Kidney (tissue), 13 donors: ENCODE measurements at regions not wholly inside any gene's neighbourhood (a gene's known extent, or its start where the extent isn't known, plus 50 kb on each side); places are given as distances from the start of the nearest gene placed in this dataset.

ENCODE experiments used
- DNase-seq, 5 donors: peaks; one replicate each; pipeline ENCODE4 v3.0.0-alpha.2; 2013 to 2020
- FAIRE-seq: peaks from 2 replicates; lab custom pipeline; 2012; peaks lifted over from hg19 to GRCh38; lab: Jason Lieb, UNC
- H3K27ac ChIP-seq, 2 donors: one replicate each; pipeline ENCODE4 v1.7.0; 2013; ENCODE audit warnings: low read depth in 2 of 2, low read length in 2 of 2, inconsistent platforms in 1 of 2
- H3K27me3 ChIP-seq: one replicate; pipeline ENCODE4 v1.7.1; 2013; ENCODE audit warnings: low read length, inconsistent platforms; ENCODE audit not compliant: control insufficient read depth, insufficient read depth
- H3K36me3 ChIP-seq, 3 donors: one replicate each; pipeline versions ENCODE4 v1.7.0 to v1.7.1; 2013; ENCODE audit warnings: low read length in 3 of 3, control low read depth in 1 of 3, inconsistent platforms in 1 of 3; ENCODE audit not compliant: insufficient read depth in 3 of 3, control insufficient read depth in 2 of 3
- H3K4me1 ChIP-seq, 3 donors: one replicate each; pipeline versions ENCODE4 v1.7.0 to v1.7.1; 2013; ENCODE audit warnings: low read length in 3 of 3, inconsistent platforms in 1 of 3, low read depth in 1 of 3; ENCODE audit not compliant: control insufficient read depth in 2 of 3, insufficient read depth in 2 of 3
- H3K4me3 ChIP-seq, 3 donors: one replicate each; pipeline versions ENCODE4 v1.7.0 to v1.8.1; 2013; ENCODE audit warnings: low read length in 3 of 3, control low read depth in 1 of 3, inconsistent platforms in 1 of 3
- H3K9ac ChIP-seq, 3 donors: one replicate each; pipeline versions ENCODE4 v1.7.0 to v1.7.1; 2013; ENCODE audit warnings: low read length in 3 of 3, control low read depth in 1 of 3, inconsistent platforms in 1 of 3
- H3K9me3 ChIP-seq, 3 donors: one replicate each; pipeline versions ENCODE4 v1.7.0 to v1.7.1; 2013; ENCODE audit warnings: low read length in 3 of 3, control low read depth in 1 of 3, inconsistent platforms in 1 of 3; ENCODE audit not compliant: control insufficient read depth in 2 of 3, insufficient read depth in 1 of 3
- intact Hi-C: fragments of 100-400 bp; cut with DNase I; formaldehyde crosslinking; loops from one replicate; pipeline ENCODE4 v1.11.1; 2022
- TF ChIP-seq, protein P1 (sequence below): IDR thresholded peaks from 3 replicates; pipeline ENCODE4 v1.5.1; 2012; ENCODE audit warnings: mild to moderate bottlenecking, moderate library complexity, borderline replicate concordance; ENCODE audit not compliant: insufficient read depth; ENCODE audit errors: extremely low read depth
- donor health status: control.
- donor health status: control.
- donor health status: control.
- donor health status: control.
- donor health status: control.
- donor health status: DM: yes; HTN: yes; CAD: no.
- donor health status: Normal renal cell carcinoma (clear cell type).

DNA sequence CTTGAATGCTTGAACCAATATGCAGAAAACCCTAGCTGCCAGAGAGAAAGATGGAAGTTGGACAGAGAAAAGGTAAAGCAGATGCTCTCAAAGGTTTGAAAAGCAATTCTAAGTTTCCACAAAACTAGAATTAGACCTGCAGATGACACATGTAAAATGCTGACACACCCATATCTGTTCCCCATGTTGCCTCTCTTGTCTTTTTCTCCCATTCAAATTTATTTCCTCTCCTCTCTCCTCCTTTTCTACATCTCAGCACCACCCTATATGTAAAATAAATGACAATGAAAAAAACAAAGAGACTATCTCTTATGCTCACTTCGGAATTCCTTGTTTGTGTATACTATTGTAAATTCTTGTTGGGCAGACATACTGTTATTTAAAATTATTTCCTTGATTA, 75.5 kb upstream of the PLEKHA5 start:
- intact Hi-C loops, result no loop called here
- Histone ChIP-seq H3K36me3 (no peaks in the 10 kb centered on the region), H3K4me3 (no peak overlapping the region), H3K4me1 (peaks cover 0 to 7% (median 2%) of the 10 kb centered on the region in 3 donors), H3K9ac (no peak overlapping the region), H3K9me3 (no peaks in the 10 kb centered on the region), H3K27ac (no peak overlapping the region), H3K27me3 (no peaks in the 10 kb centered on the region)
- DNase-seq (no peak), FAIRE-seq (no peak)
- TF ChIP-seq, protein P1, sequence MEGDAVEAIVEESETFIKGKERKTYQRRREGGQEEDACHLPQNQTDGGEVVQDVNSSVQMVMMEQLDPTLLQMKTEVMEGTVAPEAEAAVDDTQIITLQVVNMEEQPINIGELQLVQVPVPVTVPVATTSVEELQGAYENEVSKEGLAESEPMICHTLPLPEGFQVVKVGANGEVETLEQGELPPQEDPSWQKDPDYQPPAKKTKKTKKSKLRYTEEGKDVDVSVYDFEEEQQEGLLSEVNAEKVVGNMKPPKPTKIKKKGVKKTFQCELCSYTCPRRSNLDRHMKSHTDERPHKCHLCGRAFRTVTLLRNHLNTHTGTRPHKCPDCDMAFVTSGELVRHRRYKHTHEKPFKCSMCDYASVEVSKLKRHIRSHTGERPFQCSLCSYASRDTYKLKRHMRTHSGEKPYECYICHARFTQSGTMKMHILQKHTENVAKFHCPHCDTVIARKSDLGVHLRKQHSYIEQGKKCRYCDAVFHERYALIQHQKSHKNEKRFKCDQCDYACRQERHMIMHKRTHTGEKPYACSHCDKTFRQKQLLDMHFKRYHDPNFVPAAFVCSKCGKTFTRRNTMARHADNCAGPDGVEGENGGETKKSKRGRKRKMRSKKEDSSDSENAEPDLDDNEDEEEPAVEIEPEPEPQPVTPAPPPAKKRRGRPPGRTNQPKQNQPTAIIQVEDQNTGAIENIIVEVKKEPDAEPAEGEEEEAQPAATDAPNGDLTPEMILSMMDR, result no peak

DNA sequence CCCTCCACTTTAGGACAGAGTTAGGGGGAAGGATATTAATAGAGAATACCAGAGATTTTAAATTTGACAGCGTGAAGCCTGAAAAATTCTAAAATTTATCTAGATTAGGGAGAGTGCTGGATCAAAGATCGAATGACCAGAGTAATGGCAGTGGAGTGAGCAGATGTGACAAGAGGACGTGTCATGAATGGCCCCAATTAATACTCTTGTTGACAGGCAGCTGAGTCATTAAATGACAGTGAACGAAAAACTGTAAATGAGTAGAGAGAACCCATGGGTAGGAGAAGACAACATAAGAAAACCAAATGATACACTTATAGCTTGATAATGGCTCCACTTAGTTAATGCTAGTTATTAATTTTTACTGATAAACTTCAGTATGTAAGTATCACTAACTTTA, 73.9 kb upstream of the PLEKHA5 start:
- Histone ChIP-seq H3K27ac (no peak overlapping the region), H3K9me3 (no peaks in the 10 kb centered on the region), H3K9ac (no peak overlapping the region), H3K4me1 (peaks cover 0 to 7% (median 2%) of the 10 kb centered on the region in 3 donors), H3K4me3 (no peak overlapping the region), H3K36me3 (no peaks in the 10 kb centered on the region), H3K27me3 (no peaks in the 10 kb centered on the region)
- FAIRE-seq, result no peak
- no peak for DNase-seq
- intact Hi-C loops, result no loop called here
- TF ChIP-seq, protein P1, result no peak

DNA sequence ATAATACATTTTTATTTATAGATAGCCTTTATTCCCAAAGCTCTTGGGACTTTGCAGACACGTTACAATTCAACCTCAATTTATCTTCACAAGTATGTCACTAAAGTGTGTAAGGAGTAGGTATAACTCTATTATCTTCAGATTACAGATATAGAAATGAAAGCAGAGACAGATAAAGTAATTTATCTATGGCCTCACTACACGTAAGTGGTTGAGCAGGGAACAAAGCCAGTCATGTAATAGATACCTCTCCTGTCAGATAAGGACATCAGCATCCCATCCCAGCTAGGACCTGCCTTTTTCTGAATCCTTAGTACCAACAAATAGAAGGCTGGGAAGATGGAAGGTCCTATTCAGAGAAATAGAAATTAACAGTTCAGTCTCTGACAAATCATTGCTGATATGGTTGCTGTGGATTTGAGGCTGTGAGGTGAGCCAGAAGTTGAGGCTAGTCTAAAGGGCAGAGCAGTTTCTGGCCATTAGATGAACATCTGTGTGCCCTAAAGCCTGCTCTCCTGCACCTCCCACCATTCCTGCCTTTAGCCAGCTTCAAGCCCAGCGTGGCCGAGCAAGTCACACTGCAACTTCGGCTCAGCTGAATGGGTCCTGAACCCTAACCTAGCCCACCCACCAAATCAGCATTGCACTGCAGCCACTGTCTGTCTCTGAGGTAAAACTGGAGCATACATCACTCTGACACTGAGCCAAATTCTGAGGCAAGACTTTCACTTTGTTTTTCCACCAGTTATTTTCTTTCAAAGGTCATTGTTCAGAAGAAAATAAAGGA, 71.1 kb upstream of the PLEKHA5 start:
- no peak for DNase-seq
- no peak overlapping the region for H3K27ac ChIP-seq
- H3K4me3 ChIP-seq, result peak overlapping the region in 2 of 3 donors; percentile 24 to 55
- intact Hi-C loops, result no loop called here
- TF ChIP-seq, protein P1, result no peak
- H3K9me3 ChIP-seq, result no peaks in the 10 kb centered on the region
- H3K4me1 ChIP-seq, result peaks cover 0 to 7% (median 2%) of the 10 kb centered on the region in 3 donors
- H3K9ac ChIP-seq, result no peak overlapping the region
- H3K27me3 ChIP-seq, result no peaks in the 10 kb centered on the region
- no peaks in the 10 kb centered on the region for H3K36me3 ChIP-seq
- FAIRE-seq, result no peak
